ENCODE measurements at regions not wholly inside any gene's neighbourhood (a gene's known extent, or its start where the extent isn't known, plus 50 kb on each side); places are given as distances from the start of the nearest gene placed in this dataset.
"Not testable (repeated sequence)": the region's sequence is repeated elsewhere in the genome, so short reads cannot be mapped to it uniquely, and the experiment has no call there.

GRCh38 chr22:23459645-23460516, 120.2 kb downstream of the IGLL1 start:
- H3K4me3 ChIP-seq (ENCODE audit: control insufficient read depth in 1 of 7, extremely low read depth in 1 of 7, insufficient read depth in 4 of 7, low read depth in 2 of 7, low read length in 6 of 7): peak overlapping the region in 2 of 7 experiments; percentile 19 to 36
- H3K4me1 ChIP-seq (ENCODE audit: control extremely low read depth in 1 of 4, control insufficient read depth in 4 of 4, insufficient read depth in 4 of 4, low read length in 3 of 4): peaks cover 0 to 53% (median 49%) of the 10 kb centered on the region in 4 experiments
- H3K27me3 ChIP-seq (replicated peaks in 2 of 5; ENCODE audit: control insufficient read depth in 4 of 5, insufficient read depth in 5 of 5, low read length in 4 of 5); CTCF ChIA-PET; POLR2A ChIA-PET; DNase-seq; H3K9me3 ChIP-seq (ENCODE audit: control extremely low read depth in 1 of 5, control insufficient read depth in 4 of 5, insufficient read depth in 2 of 5, low read depth in 1 of 5, low read length in 4 of 5); H3K36me3 ChIP-seq (ENCODE audit: control insufficient read depth in 4 of 4, insufficient read depth in 4 of 4, low read length in 3 of 4): not testable (repeated sequence)
- 89% methylated on average over 20 of the region's 24 CpGs for WGBS (ENCODE audit: insufficient coverage)
- peak overlapping the region in 1 of 2 experiments; percentile 54 for H3K27ac ChIP-seq (ENCODE audit: insufficient read depth in 1 of 2, low read depth in 1 of 2, low read length in 2 of 2, poor library complexity in 1 of 2, severe bottlenecking in 2 of 2)

DNA sequence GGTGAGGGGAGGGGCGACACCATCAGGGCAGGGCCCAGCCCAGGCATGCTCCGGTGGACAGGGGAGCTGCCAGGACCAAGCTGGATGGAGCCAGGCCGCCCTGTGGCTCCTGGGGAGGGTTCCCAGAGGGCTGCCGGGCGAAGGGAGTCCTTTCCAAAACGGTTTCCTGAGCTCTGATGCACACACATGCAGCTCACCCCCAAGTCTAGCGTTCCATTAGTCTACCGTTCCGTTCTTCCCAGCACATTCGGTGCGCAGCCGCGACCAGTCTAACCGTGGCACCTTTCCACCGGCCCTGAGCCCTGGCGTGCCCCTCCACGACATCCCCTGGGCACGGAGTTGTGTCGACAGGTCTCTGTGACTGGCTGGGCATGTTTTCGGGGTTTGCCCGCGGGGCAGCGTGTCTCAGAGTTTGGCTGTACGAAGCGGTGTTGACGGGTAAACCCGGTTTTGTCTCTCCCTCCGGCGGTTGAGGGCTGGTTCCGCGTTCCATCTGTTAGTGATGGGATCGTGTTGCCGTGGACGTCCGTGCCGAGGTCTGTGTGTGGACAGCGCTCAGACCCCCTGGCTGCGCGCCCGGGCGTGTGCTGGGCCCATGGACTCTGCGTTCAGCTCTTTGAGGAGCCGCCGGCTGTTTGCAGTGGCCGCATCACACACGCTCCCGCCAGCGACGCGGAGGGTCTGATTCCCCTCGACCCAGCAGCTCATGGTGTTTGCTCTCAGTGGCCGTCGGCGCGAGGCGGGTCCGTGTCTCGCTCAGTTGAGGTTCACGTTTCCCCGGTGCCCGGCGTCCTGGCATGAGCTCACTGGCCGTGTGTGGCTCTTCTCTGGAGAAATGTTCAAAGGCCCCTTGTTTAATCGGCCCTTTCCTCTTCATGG, 121.2 kb downstream of the IGLL1 start:
- CTCF ChIA-PET: interaction anchor here (1.4 kb wide), 1 partner anchor 34 kb away, joined by 3 read pairs; no protein-coding TSS in a partner anchor

DNA sequence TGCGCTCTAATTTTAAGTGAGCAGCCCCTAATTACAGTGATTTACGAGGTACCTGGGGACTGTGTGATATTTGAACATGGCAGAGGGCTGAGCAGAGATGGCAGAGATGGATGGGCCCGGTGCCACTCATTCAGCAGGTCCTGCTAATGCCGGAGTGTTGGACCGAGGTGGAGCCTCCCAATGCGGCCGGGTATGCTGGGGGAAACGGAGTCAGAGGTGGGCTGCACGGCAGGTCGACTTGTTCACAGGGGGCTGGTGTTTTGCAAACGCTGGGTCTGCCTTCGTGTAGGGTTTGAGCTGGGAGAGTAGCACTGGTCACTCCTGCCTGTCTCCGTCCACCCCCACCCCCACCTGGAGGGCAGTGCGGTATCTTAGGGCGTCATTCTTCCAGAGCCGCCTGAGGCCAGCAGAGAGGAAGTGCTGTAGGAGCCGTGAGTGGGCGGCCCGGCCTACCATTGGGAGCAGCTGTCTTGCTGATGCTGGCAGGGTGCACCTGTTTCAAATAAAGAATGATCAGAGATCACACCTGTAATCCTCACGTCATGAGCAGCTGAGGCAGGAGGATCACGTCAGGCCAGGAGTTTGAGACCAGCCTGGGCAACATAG, 122.6 kb downstream of the IGLL1 start:
- POLR2A ChIA-PET: interaction anchor here (1.0 kb wide), 1 partner anchor 20 kb away, joined by 4 read pairs; no protein-coding TSS in a partner anchor
- DNase-seq: peak in 2 of 3 donors; percentile 46 to 59
- 44% methylated on average over 15 of the region's 21 CpGs for WGBS (ENCODE audit: insufficient coverage)

More for the DNA sequence above, 121.2 kb downstream of the IGLL1 start:
- Histone ChIP-seq H3K27me3 (replicated peaks in 2 of 5; ENCODE audit: control insufficient read depth in 4 of 5, insufficient read depth in 5 of 5, low read length in 4 of 5) (no peaks in the 10 kb centered on the region), H3K36me3 (ENCODE audit: control insufficient read depth in 4 of 4, insufficient read depth in 4 of 4, low read length in 3 of 4) (no peaks in the 10 kb centered on the region), H3K9me3 (ENCODE audit: control extremely low read depth in 1 of 5, control insufficient read depth in 4 of 5, insufficient read depth in 2 of 5, low read depth in 1 of 5, low read length in 4 of 5) (no peaks in the 10 kb centered on the region), H3K27ac (ENCODE audit: insufficient read depth in 1 of 2, low read depth in 1 of 2, low read length in 2 of 2, poor library complexity in 1 of 2, severe bottlenecking in 2 of 2) (no peak overlapping the region), H3K4me1 (ENCODE audit: control extremely low read depth in 1 of 4, control insufficient read depth in 4 of 4, insufficient read depth in 4 of 4, low read length in 3 of 4) (peaks cover 0 to 53% (median 49%) of the 10 kb centered on the region in 4 experiments), H3K4me3 (ENCODE audit: control insufficient read depth in 1 of 7, extremely low read depth in 1 of 7, insufficient read depth in 4 of 7, low read depth in 2 of 7, low read length in 6 of 7) (no peak overlapping the region)
- WGBS (ENCODE audit: insufficient coverage): 97% methylated on average over 59 of the region's 64 CpGs
- no peak for DNase-seq
- POLR2A ChIA-PET: no interaction called here

GRCh38 chr22:23456666-23457379, 123.3 kb downstream of the IGLL1 start:
- H3K4me3 ChIP-seq (ENCODE audit: control insufficient read depth in 1 of 7, extremely low read depth in 1 of 7, insufficient read depth in 4 of 7, low read depth in 2 of 7, low read length in 6 of 7): peak overlapping the region in 5 of 7 experiments; percentile 13 to 64 (median 35)
- CTCF ChIA-PET; POLR2A ChIA-PET; H3K36me3 ChIP-seq (ENCODE audit: control insufficient read depth in 4 of 4, insufficient read depth in 4 of 4, low read length in 3 of 4); H3K9me3 ChIP-seq (ENCODE audit: control extremely low read depth in 1 of 5, control insufficient read depth in 4 of 5, insufficient read depth in 2 of 5, low read depth in 1 of 5, low read length in 4 of 5); H3K27me3 ChIP-seq (replicated peaks in 2 of 5; ENCODE audit: control insufficient read depth in 4 of 5, insufficient read depth in 5 of 5, low read length in 4 of 5): not testable (repeated sequence)
- H3K4me1 ChIP-seq (ENCODE audit: control extremely low read depth in 1 of 4, control insufficient read depth in 4 of 4, insufficient read depth in 4 of 4, low read length in 3 of 4): peaks cover 0 to 53% (median 47%) of the 10 kb centered on the region in 4 experiments
- peak; percentile 19 to 89 (median 82) for DNase-seq
- peak overlapping the region in 1 of 2 experiments; percentile 61 for H3K27ac ChIP-seq (ENCODE audit: insufficient read depth in 1 of 2, low read depth in 1 of 2, low read length in 2 of 2, poor library complexity in 1 of 2, severe bottlenecking in 2 of 2)
- WGBS (ENCODE audit: insufficient coverage): 3% methylated on average over 17 of the region's 27 CpGs

More for the DNA sequence above, 122.6 kb downstream of the IGLL1 start:
- Histone ChIP-seq H3K36me3 (ENCODE audit: control insufficient read depth in 4 of 4, insufficient read depth in 4 of 4, low read length in 3 of 4) (no peaks in the 10 kb centered on the region), H3K27ac (ENCODE audit: insufficient read depth in 1 of 2, low read depth in 1 of 2, low read length in 2 of 2, poor library complexity in 1 of 2, severe bottlenecking in 2 of 2) (peak overlapping the region in 1 of 2 experiments; percentile 61), H3K4me3 (ENCODE audit: control insufficient read depth in 1 of 7, extremely low read depth in 1 of 7, insufficient read depth in 4 of 7, low read depth in 2 of 7, low read length in 6 of 7) (peak overlapping the region in 3 of 7 experiments; percentile 21 to 64 (median 48)), H3K27me3 (replicated peaks in 2 of 5; ENCODE audit: control insufficient read depth in 4 of 5, insufficient read depth in 5 of 5, low read length in 4 of 5) (no peaks in the 10 kb centered on the region), H3K9me3 (ENCODE audit: control extremely low read depth in 1 of 5, control insufficient read depth in 4 of 5, insufficient read depth in 2 of 5, low read depth in 1 of 5, low read length in 4 of 5) (no peaks in the 10 kb centered on the region), H3K4me1 (ENCODE audit: control extremely low read depth in 1 of 4, control insufficient read depth in 4 of 4, insufficient read depth in 4 of 4, low read length in 3 of 4) (peaks cover 0 to 53% (median 49%) of the 10 kb centered on the region in 4 experiments)
- CTCF ChIA-PET: interaction anchor here (1.4 kb wide), 1 partner anchor 36 kb away, joined by 3 read pairs; no protein-coding TSS in a partner anchor

- H3K9me3 ChIP-seq (ENCODE audit: control extremely low read depth in 1 of 5, control insufficient read depth in 4 of 5, insufficient read depth in 2 of 5, low read depth in 1 of 5, low read length in 4 of 5); H3K27ac ChIP-seq (ENCODE audit: insufficient read depth in 1 of 2, low read depth in 1 of 2, low read length in 2 of 2, poor library complexity in 1 of 2, severe bottlenecking in 2 of 2); H3K36me3 ChIP-seq (ENCODE audit: control insufficient read depth in 4 of 4, insufficient read depth in 4 of 4, low read length in 3 of 4); DNase-seq; H3K4me3 ChIP-seq (ENCODE audit: control insufficient read depth in 1 of 7, extremely low read depth in 1 of 7, insufficient read depth in 4 of 7, low read depth in 2 of 7, low read length in 6 of 7); H3K27me3 ChIP-seq (replicated peaks in 2 of 5; ENCODE audit: control insufficient read depth in 4 of 5, insufficient read depth in 5 of 5, low read length in 4 of 5); POLR2A ChIA-PET; CTCF ChIA-PET: not testable (repeated sequence)
- WGBS (ENCODE audit: insufficient coverage): 98% methylated on average over 6 of the region's 9 CpGs
- H3K4me1 ChIP-seq (ENCODE audit: control extremely low read depth in 1 of 4, control insufficient read depth in 4 of 4, insufficient read depth in 4 of 4, low read length in 3 of 4): peaks cover 0 to 35% (median 31%) of the 10 kb centered on the region in 4 experiments
Measured at GRCh38 chr22:23454345-23454744, 125.7 kb downstream of the IGLL1 start.

- no peaks in the 10 kb centered on the region for H3K36me3 ChIP-seq (ENCODE audit: control insufficient read depth in 4 of 4, insufficient read depth in 4 of 4, low read length in 3 of 4)
- H3K9me3 ChIP-seq (ENCODE audit: control extremely low read depth in 1 of 5, control insufficient read depth in 4 of 5, insufficient read depth in 2 of 5, low read depth in 1 of 5, low read length in 4 of 5): no peaks in the 10 kb centered on the region
- 97% methylated on average over 5 of the region's 9 CpGs for WGBS (ENCODE audit: insufficient coverage)
- ChIA-PET POLR2A (interaction anchor here (0.7 kb wide), 1 partner anchor 29 kb away, joined by 4 read pairs; no protein-coding TSS in a partner anchor), CTCF (no interaction called here)
- H3K27ac ChIP-seq (ENCODE audit: insufficient read depth in 1 of 2, low read depth in 1 of 2, low read length in 2 of 2, poor library complexity in 1 of 2, severe bottlenecking in 2 of 2): no peak overlapping the region
- no peaks in the 10 kb centered on the region for H3K27me3 ChIP-seq (replicated peaks in 2 of 5; ENCODE audit: control insufficient read depth in 4 of 5, insufficient read depth in 5 of 5, low read length in 4 of 5)
- DNase-seq: no peak
- peaks cover 0 to 25% (median 22%) of the 10 kb centered on the region in 4 experiments for H3K4me1 ChIP-seq (ENCODE audit: control extremely low read depth in 1 of 4, control insufficient read depth in 4 of 4, insufficient read depth in 4 of 4, low read length in 3 of 4)
- H3K4me3 ChIP-seq (ENCODE audit: control insufficient read depth in 1 of 7, extremely low read depth in 1 of 7, insufficient read depth in 4 of 7, low read depth in 2 of 7, low read length in 6 of 7): no peak overlapping the region
Measured at GRCh38 chr22:23453277-23453676, 126.8 kb downstream of the IGLL1 start.

Measured in common myeloid progenitor, CD34-positive (primary cell).